Epithelial cell of prostate (primary cell): ENCODE measurements at regions not wholly inside any gene's neighbourhood (a gene's known extent, or its start where the extent isn't known, plus 50 kb on each side); places are given as distances from the start of the nearest gene placed in this dataset.
"Not testable (repeated sequence)": the region's sequence is repeated elsewhere in the genome, so short reads cannot be mapped to it uniquely, and the experiment has no call there.

Experiments used
- DNase-seq: peaks from one replicate; pipeline ENCODE4 v3.0.0-alpha.2; 2011; ENCODE audit warnings: low read depth, low spot score
- H3K27ac ChIP-seq: fragments of 450-650 bp; 2 replicates; pipeline ENCODE4 v1.5.1; 2017; ENCODE audit warnings: mild to moderate bottlenecking

DNA sequence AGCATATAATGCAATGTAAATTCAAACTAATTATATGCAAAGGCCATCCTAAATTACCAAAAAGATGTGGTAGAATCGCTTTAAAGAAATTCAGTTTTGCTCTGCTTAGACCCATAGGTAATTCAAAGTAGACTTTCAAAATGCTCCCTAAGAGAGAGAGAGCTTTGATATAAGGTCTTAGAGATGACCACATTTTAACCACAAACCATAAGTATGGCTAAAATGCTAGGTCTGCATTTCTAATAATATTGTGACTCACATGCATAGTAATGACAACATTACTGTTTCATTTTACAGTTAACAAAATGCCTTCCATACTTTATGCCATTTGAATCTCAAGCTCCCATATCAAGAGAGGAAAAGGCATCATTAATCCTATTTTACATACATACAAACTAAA is 144.5 kb downstream of the RAD51AP2 start:
- DNase-seq: peak; percentile 16
- H3K27ac ChIP-seq: no peak overlapping the region

GRCh38 chr2:17373041-17373440 is 145.2 kb downstream of the RAD51AP2 start:
- no peak overlapping the region for H3K27ac ChIP-seq
- no peak for DNase-seq

GRCh38 chr2:17363846-17364245 is 154.4 kb downstream of the RAD51AP2 start:
- no peak overlapping the region for H3K27ac ChIP-seq

GRCh38 chr2:17362956-17363355 is 155.3 kb downstream of the RAD51AP2 start:
- H3K27ac ChIP-seq: no peak overlapping the region
- no peak for DNase-seq

More at GRCh38 chr2:17363846-17364245, 154.4 kb downstream of the RAD51AP2 start:
- DNase-seq: no peak

- no peak for DNase-seq
Measured at GRCh38 chr2:17355608-17356329, 162.5 kb downstream of the RAD51AP2 start.

GRCh38 chr2:17353263-17353662 is 165.0 kb downstream of the RAD51AP2 start:
- no peak for DNase-seq
- H3K27ac ChIP-seq: no peak overlapping the region

More at GRCh38 chr2:17355608-17356329, 162.5 kb downstream of the RAD51AP2 start:
- H3K27ac ChIP-seq: peak overlapping the region; percentile 6

GRCh38 chr2:17342692-17343091 is 175.5 kb downstream of the RAD51AP2 start:
- DNase-seq, H3K27ac ChIP-seq: not testable (repeated sequence)

- DNase-seq: no peak
- no peak overlapping the region for H3K27ac ChIP-seq
Measured at GRCh38 chr2:17337507-17337906, 180.7 kb downstream of the RAD51AP2 start.

- no peak overlapping the region for H3K27ac ChIP-seq
- DNase-seq: no peak
Measured at GRCh38 chr2:17336458-17336857, 181.8 kb downstream of the RAD51AP2 start.

DNA sequence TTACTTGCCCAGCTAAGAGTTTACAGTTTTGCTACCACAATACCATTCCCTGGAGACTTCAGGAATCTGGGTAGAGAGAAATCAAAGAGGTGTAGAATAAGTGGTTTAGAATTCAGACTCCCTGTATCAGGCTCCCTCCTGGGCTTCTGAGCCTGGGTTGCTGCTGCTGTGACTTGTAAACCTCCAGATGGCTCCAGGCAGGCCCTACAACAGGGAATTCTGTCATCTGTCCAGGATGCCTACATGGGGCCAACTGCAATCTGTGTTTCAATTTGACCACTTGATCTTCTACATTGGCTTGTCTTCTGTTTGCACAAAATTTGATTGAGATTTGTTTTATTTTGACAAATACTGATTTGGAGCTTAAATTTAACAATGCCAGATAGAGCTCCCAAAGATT is 183.9 kb downstream of the RAD51AP2 start:
- H3K27ac ChIP-seq: no peak overlapping the region
- no peak for DNase-seq

DNA sequence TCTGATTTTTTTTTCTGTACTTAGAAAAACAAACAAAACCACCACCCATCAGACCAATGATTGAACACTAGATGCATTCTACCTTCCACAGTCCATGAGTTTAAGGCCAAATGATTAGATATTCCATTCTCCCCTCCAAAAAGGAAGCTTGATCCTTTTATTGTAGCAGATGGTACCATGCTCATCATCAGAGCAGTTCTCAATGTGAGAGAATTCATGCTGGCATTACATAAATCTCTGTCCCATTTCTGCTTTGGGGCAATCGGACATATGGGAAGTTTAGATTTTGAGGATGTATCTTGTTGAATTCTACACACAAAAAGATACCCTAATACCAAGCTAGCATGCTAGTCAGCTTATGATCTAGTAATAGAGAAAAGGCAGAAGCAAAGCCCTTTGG is 186.6 kb downstream of the RAD51AP2 start:
- H3K27ac ChIP-seq: no peak overlapping the region
- no peak for DNase-seq

DNA sequence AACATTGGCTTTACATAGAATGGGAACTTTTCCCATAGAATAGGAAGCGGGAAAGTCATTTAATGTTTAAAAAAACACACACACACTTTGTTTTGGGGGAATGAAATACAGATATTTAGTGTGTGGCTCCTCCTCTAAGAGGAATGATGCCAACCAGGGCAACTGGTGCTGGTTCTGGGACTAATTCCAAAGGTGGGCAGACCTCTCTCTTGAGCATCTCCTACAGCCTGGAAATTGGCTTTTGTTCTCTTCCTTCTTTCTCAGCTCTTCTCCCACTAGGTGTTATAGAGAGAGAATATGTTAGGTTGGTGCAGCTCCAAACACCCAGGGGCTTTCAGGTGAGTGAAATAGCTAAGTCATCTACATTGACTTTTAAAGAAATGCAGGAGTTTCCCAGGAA is 190.1 kb downstream of the RAD51AP2 start:
- H3K27ac ChIP-seq: no peak overlapping the region
- DNase-seq: no peak

GRCh38 chr2:17327649-17328048 is 190.6 kb downstream of the RAD51AP2 start:
- peak; percentile 6 for DNase-seq
- no peak overlapping the region for H3K27ac ChIP-seq

- DNase-seq: no peak
- no peak overlapping the region for H3K27ac ChIP-seq
Measured at GRCh38 chr2:17326717-17327116, 191.5 kb downstream of the RAD51AP2 start.

GRCh38 chr2:17323697-17324096 is 194.5 kb downstream of the RAD51AP2 start:
- no peak for DNase-seq
- H3K27ac ChIP-seq: no peak overlapping the region

DNA sequence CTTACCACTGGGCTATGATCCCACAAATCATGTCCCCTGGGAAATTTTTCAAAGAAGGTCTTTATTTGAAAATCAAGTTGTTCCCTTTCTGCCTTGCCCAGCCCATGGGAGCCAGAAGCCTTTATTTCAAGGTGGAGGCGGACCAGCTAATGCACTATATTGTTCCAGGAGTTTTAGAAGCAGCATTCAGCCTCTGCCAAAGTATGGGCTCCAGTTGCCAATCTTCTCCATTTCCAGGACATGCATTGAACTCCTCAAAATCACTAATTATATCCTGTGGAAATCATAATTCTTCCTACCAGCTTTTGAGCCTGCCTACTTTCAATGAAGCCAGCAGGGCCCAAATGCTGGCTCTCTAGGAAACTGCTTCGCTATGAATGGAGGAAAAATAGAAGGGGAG is 195.8 kb downstream of the RAD51AP2 start:
- no peak overlapping the region for H3K27ac ChIP-seq
- no peak for DNase-seq

GRCh38 chr2:17319090-17319489 is 199.2 kb downstream of the RAD51AP2 start:
- DNase-seq: no peak
- no peak overlapping the region for H3K27ac ChIP-seq

- DNase-seq: no peak
- no peak overlapping the region for H3K27ac ChIP-seq
Measured at GRCh38 chr2:17318013-17318412, 200.2 kb downstream of the RAD51AP2 start.

GRCh38 chr2:17317439-17317976 is 200.7 kb downstream of the RAD51AP2 start:
- no peak overlapping the region for H3K27ac ChIP-seq
- DNase-seq: no peak

- no peak overlapping the region for H3K27ac ChIP-seq
- DNase-seq: no peak
Measured at GRCh38 chr2:17313261-17313660, 205.0 kb downstream of the RAD51AP2 start.

DNA sequence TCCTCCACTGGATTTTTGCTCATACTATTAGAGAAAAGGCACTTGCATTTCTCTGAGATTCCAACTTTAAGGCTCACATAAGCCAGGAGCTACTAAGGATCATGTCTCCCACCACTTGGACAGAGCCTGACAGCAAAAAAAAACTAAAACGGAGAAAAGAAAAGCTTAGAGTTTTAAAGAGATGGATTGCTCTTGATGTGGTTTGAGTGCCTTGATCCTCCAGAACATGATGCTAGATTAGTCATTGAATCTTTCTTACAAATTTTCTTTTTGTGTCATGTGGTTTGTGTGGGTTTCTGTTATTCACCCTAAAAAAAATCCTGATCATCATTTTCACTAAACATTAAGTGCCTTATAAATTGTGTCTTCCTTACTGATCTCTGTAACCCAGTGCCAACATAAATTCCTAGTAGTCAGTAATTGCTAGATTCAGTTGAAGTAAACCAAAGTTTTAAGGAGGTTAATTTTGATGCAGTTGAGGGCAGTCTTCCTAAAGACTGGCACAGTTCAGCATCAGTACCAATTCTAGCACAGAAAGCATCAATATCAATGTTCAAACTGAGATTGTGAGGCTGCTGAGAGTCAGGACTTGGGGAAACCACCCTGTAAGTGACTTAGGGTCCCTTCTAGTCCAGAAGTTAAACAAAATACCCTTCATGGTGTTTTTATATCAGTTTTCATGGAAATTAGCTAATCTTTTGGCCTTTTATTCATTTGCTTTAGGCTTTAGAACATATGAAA is 206.3 kb downstream of the RAD51AP2 start:
- H3K27ac ChIP-seq: no peak overlapping the region
- DNase-seq: no peak
